Stimulated activated CD4-positive, alpha-beta T cell treated with anti-CD3 and anti-CD28 coated beads, Interleukin-1b, Interleukin-23, amount 100 ng/mL, for 48 hours (primary cell): ENCODE measurements at regions not wholly inside any gene's neighbourhood (a gene's known extent, or its start where the extent isn't known, plus 50 kb on each side); places are given as distances from the start of the nearest gene placed in this dataset.
"Not testable (repeated sequence)": the region's sequence is repeated elsewhere in the genome, so short reads cannot be mapped to it uniquely, and the experiment has no call there.

Experiments used
- DNase-seq: peaks from one replicate; pipeline ENCODE4 v3.0.0-alpha.2; 2020

GRCh38 chr3:21017115-21017852 is 733.7 kb downstream of the ZNF385D start:
- no peak for DNase-seq

- no peak for DNase-seq
Observed at GRCh38 chr3:21013566-21013965, 737.4 kb downstream of the ZNF385D start.

GRCh38 chr3:20999661-21000060 is 751.3 kb downstream of the ZNF385D start:
- DNase-seq: no peak

- no peak for DNase-seq
Observed at GRCh38 chr3:20997183-20997582, 753.8 kb downstream of the ZNF385D start.

- DNase-seq: no peak
Observed at GRCh38 chr3:20990896-20991295, 760.1 kb downstream of the ZNF385D start.

GRCh38 chr3:20989653-20990052 is 761.4 kb downstream of the ZNF385D start:
- DNase-seq: not testable (repeated sequence)

- DNase-seq: no peak
Observed at GRCh38 chr3:20984594-20985205, 766.3 kb downstream of the ZNF385D start.

GRCh38 chr3:20975188-20975651 is 775.8 kb downstream of the ZNF385D start:
- DNase-seq: no peak

GRCh38 chr3:20974396-20974795 is 776.6 kb downstream of the ZNF385D start:
- DNase-seq: no peak

GRCh38 chr3:20970807-20971206 is 780.2 kb downstream of the ZNF385D start:
- not testable (repeated sequence) for DNase-seq

GRCh38 chr3:20967485-20967884 is 781.5 kb upstream of the SGO1 start:
- DNase-seq: not testable (repeated sequence)

GRCh38 chr3:20958161-20958560 is 772.2 kb upstream of the SGO1 start:
- DNase-seq: no peak

- DNase-seq: no peak
Observed at GRCh38 chr3:20945892-20946291, 759.9 kb upstream of the SGO1 start.

- DNase-seq: no peak
Observed at GRCh38 chr3:20935791-20936190, 749.8 kb upstream of the SGO1 start.

- DNase-seq: no peak
Observed at GRCh38 chr3:20931834-20932233, 745.8 kb upstream of the SGO1 start.

GRCh38 chr3:20930034-20930433 is 744.0 kb upstream of the SGO1 start:
- no peak for DNase-seq

GRCh38 chr3:20924646-20925385 is 738.8 kb upstream of the SGO1 start:
- no peak for DNase-seq

GRCh38 chr3:20921112-20921511 is 735.1 kb upstream of the SGO1 start:
- DNase-seq: not testable (repeated sequence)

GRCh38 chr3:20916951-20917606 is 731.1 kb upstream of the SGO1 start:
- no peak for DNase-seq

- no peak for DNase-seq
Observed at GRCh38 chr3:20914310-20914709, 728.3 kb upstream of the SGO1 start.

GRCh38 chr3:20912406-20912805 is 726.4 kb upstream of the SGO1 start:
- no peak for DNase-seq

GRCh38 chr3:20909511-20909910 is 723.5 kb upstream of the SGO1 start:
- no peak for DNase-seq

GRCh38 chr3:20905210-20905805 is 719.3 kb upstream of the SGO1 start:
- DNase-seq: no peak
